Activated CD8-positive, alpha-beta memory T cell treated with anti-CD3 and anti-CD28 coated beads, Interleukin-2, amount 10 ng/mL, durations not matched to agents 7 days and 5 days (primary cell): ENCODE measurements at regions not wholly inside any gene's neighbourhood (a gene's known extent, or its start where the extent isn't known, plus 50 kb on each side); places are given as distances from the start of the nearest gene placed in this dataset.

Source experiments
- ATAC-seq: fragments of 150-1000 bp; cut with Tn5 transposase; one replicate; pipeline ENCODE4 v1.10.0; 2021; ENCODE audit warnings: moderate library complexity
- CTCF ChIA-PET: fragments of 350-600 bp; sonication (Branson Sonifier 250); formaldehyde crosslinking; loops from one replicate; lab custom pipeline; 2021; ENCODE audit warnings: antibody characterized with exemption; lab: Charles Lee
- DNase-seq: peaks from one replicate; pipeline ENCODE4 v3.0.0-alpha.2; 2020
- H3K27ac Mint-ChIP-seq: one replicate; pipeline ENCODE4 v1.8.0; 2021; ENCODE audit warnings: mild to moderate bottlenecking, mixed read lengths
- H3K27me3 Mint-ChIP-seq: one replicate; pipeline ENCODE4 v1.8.0; 2021; ENCODE audit warnings: mixed read lengths
- H3K36me3 Mint-ChIP-seq: one replicate; pipeline ENCODE4 v1.8.0; 2021; ENCODE audit warnings: mild to moderate bottlenecking, mixed read lengths
- H3K4me1 Mint-ChIP-seq: one replicate; pipeline ENCODE4 v1.8.0; 2021; ENCODE audit warnings: mixed read lengths
- H3K4me3 Mint-ChIP-seq: one replicate; pipeline ENCODE4 v1.8.0; 2021; ENCODE audit warnings: mild to moderate bottlenecking, moderate library complexity, mixed read lengths
- H3K9me3 Mint-ChIP-seq: one replicate; pipeline ENCODE4 v1.8.0; 2022; ENCODE audit warnings: low read depth, mixed read lengths

DNA sequence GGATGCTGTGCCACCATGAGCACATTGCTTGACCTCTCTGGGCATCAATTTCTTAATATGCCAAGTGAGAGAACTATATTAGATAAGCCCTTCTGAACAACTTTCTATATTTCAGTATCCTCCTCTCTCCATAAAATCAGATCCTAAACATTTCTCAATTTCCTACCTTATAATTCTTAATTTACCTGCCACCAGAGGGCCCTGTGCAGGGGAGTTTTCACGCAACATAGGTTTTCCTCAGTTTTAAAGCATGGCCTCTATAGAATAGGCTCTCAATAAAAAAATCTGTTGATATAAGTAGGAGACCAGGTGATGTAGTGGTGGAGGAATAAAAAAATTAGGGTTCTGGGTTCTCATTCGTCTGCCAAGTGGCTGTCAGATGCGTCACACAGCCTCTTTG, 83.7 kb upstream of the DBX1 start:
- Mint-ChIP-seq H3K27me3 (peaks cover 23% of the 10 kb centered on the region), H3K4me3 (no peak overlapping the region), H3K27ac (no peak overlapping the region), H3K36me3 (no peaks in the 10 kb centered on the region), H3K9me3 (no peaks in the 10 kb centered on the region), H3K4me1 (no peaks in the 10 kb centered on the region)
- ATAC-seq (no peak), DNase-seq (no peak)
- CTCF ChIA-PET, result no interaction called here

DNA sequence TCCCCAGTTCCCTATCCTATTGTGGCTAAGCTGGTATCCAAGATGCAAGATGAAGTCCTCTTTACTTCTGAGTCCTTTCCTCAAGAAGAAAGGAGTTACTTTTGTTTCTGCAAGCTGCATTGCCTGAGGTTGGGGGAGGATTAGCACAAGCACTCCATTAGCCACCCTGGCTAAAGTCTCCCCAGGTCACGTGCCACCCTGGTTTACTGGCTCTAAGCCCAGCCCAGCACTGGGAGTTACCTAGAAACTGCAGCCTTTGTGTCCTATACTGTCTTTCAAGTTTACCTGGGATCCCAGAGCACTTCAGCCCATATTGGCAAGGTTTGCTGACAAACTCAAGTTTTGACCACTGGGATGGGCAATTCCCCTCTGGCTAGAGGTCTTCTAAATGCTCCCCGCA, 78.4 kb upstream of the DBX1 start:
- no peaks in the 10 kb centered on the region for H3K4me1 Mint-ChIP-seq
- no peaks in the 10 kb centered on the region for H3K36me3 Mint-ChIP-seq
- no peak for ATAC-seq
- no peak overlapping the region for H3K4me3 Mint-ChIP-seq
- peaks cover 4% of the 10 kb centered on the region for H3K9me3 Mint-ChIP-seq
- DNase-seq, result no peak
- H3K27ac Mint-ChIP-seq, result no peak overlapping the region
- H3K27me3 Mint-ChIP-seq, result peaks cover 8% of the 10 kb centered on the region
- CTCF ChIA-PET, result no interaction called here

DNA sequence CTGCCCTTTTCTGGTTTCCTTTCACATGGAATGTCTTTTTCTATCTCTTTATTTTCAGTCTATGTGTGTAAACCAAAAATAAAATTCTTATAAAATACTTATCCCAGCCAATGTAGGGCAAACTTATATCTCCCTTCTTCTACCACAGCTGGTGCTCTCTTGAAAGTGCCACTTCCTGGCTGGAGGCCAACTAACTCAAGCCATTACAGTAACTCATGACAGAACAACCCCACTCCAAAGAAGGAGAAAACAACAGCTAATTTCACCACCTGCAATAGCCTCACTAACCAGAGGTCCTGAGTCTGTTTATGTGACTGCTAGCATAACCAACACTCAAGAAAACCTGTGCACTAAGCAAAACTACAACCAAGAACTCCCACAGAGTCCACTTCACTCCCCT, 74.9 kb upstream of the DBX1 start:
- peaks cover 6% of the 10 kb centered on the region for H3K9me3 Mint-ChIP-seq
- no peaks in the 10 kb centered on the region for H3K4me1 Mint-ChIP-seq
- ATAC-seq (no peak), DNase-seq (no peak)
- H3K27ac Mint-ChIP-seq, result no peak overlapping the region
- H3K27me3 Mint-ChIP-seq, result no peaks in the 10 kb centered on the region
- no peak overlapping the region for H3K4me3 Mint-ChIP-seq
- CTCF ChIA-PET, result interaction anchor here (1.1 kb wide), 1 partner anchor 107 kb away, joined by 3 read pairs; no protein-coding TSS in a partner anchor
- no peaks in the 10 kb centered on the region for H3K36me3 Mint-ChIP-seq

DNA sequence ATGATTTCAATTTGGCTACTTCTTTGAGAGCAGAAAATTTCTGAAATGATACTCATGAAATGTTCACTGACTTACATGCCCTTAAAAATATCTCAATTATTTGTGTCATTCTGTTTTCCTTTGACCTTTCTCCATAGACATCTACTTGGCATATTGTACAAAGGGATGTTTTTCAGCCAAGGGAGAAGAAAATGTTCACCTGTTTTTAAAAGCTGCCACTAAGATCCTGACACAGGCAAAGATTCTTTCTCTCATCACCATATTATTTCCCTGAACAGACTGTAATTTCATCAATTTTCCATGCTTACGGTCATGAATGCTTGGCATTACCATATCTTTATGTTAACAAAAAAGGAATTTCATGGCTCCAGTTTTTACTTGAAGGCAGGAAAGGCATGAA, 67.4 kb upstream of the DBX1 start:
- Mint-ChIP-seq H3K27me3 (peaks cover 10% of the 10 kb centered on the region), H3K27ac (no peak overlapping the region), H3K36me3 (no peaks in the 10 kb centered on the region), H3K4me1 (no peaks in the 10 kb centered on the region), H3K4me3 (no peak overlapping the region), H3K9me3 (peaks cover 4% of the 10 kb centered on the region)
- CTCF ChIA-PET, result no interaction called here
- ATAC-seq, result no peak
- no peak for DNase-seq

DNA sequence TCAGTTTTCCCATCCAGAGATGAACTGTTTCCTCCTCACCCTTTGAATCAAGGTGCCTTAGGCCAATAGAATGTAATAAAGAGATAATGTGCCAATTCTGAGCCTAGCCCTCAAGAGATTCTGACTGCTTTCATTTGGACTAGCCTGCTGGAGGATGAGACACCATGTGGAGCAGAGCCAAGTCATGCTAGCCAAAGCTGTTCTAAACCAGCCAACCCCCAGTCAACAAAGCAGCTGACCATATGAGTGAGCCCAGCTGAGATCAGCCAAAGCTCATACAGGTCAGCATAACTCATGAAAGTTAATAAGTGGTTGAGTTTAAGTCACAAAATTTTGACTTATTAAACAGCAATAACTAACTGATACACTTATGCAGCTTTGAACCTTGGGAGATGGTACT, 66.7 kb upstream of the DBX1 start:
- peaks cover 4% of the 10 kb centered on the region for H3K9me3 Mint-ChIP-seq
- H3K27ac Mint-ChIP-seq, result no peak overlapping the region
- H3K36me3 Mint-ChIP-seq, result no peaks in the 10 kb centered on the region
- peaks cover 10% of the 10 kb centered on the region for H3K27me3 Mint-ChIP-seq
- DNase-seq, result no peak
- no peaks in the 10 kb centered on the region for H3K4me1 Mint-ChIP-seq
- no peak for ATAC-seq
- H3K4me3 Mint-ChIP-seq, result no peak overlapping the region
- CTCF ChIA-PET, result no interaction called here

DNA sequence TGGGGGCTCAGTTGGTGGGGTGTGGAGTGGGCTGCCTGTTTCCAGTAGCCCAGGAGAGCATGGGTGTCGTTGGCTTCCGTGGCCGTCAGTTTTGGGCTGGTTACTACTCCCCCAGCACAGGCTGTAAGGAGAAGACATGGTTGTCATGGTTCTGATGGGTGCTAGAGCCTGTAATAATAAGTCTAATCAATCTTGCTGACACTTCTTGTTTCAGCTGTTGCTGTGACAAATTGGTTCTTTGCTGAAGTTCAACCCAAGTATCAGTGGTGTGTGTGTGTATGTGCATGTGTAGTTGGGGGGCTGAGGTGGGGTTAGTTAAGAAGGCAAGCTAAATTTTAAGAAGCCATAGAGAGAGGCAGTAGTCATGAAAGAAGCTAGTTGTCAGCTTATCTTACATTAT, 61.3 kb upstream of the DBX1 start:
- no peak overlapping the region for H3K4me3 Mint-ChIP-seq
- H3K27ac Mint-ChIP-seq, result no peak overlapping the region
- no peak for DNase-seq
- no peak for ATAC-seq
- H3K4me1 Mint-ChIP-seq, result no peaks in the 10 kb centered on the region
- H3K36me3 Mint-ChIP-seq, result no peaks in the 10 kb centered on the region
- CTCF ChIA-PET, result no interaction called here
- H3K27me3 Mint-ChIP-seq, result peaks cover 17% of the 10 kb centered on the region
- H3K9me3 Mint-ChIP-seq, result no peaks in the 10 kb centered on the region

DNA sequence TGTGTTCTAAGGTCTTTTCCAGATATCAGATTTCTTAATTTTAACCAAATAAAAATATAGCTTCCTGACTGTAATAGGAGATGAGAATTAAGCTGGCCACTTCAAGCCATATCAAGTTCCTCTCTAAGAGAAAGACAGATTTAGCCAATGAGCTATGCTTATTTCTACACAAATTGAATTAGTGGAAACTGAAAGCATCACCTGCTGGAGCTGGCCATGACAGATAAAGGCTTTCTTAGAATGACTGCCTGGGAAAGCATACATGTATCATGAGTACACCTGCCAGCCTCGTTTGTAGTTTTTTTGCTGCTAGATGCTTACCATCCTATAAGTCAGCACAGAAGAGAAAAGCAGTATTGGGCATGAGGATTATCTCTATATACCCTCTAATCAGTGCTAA, 53.5 kb upstream of the DBX1 start:
- H3K27me3 Mint-ChIP-seq, result peaks cover 31% of the 10 kb centered on the region
- H3K36me3 Mint-ChIP-seq, result no peaks in the 10 kb centered on the region
- DNase-seq (no peak), ATAC-seq (no peak)
- H3K9me3 Mint-ChIP-seq, result no peaks in the 10 kb centered on the region
- H3K4me1 Mint-ChIP-seq, result no peaks in the 10 kb centered on the region
- CTCF ChIA-PET, result no interaction called here
- H3K27ac Mint-ChIP-seq, result no peak overlapping the region
- H3K4me3 Mint-ChIP-seq, result no peak overlapping the region

DNA sequence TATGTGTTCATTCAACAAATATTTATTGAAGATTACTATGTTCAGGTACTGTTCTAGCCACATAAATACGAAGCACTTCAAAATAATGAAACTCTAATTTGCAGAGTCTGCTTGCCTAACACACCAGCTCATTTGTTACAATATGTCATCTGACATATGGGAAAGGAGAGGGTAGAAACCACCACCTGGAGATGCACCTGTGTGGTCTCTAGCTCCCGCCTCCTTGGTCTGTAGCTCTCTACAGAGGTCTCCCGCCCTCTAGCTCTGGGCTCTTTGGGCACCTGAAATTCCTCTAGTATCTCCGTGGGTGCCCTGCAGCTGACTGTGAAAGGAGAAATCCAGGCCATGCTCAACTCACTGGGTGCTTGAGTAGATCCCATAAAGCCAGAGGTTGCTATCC, 51.4 kb upstream of the DBX1 start:
- ATAC-seq, result no peak
- H3K36me3 Mint-ChIP-seq, result peaks cover 2% of the 10 kb centered on the region
- no peak overlapping the region for H3K27ac Mint-ChIP-seq
- H3K4me1 Mint-ChIP-seq, result no peaks in the 10 kb centered on the region
- CTCF ChIA-PET, result no interaction called here
- no peak for DNase-seq
- H3K9me3 Mint-ChIP-seq, result no peaks in the 10 kb centered on the region
- H3K27me3 Mint-ChIP-seq, result peaks cover 52% of the 10 kb centered on the region
- no peak overlapping the region for H3K4me3 Mint-ChIP-seq
